Gastrocnemius medialis (tissue), 4 donors: ENCODE measurements at regions not wholly inside any gene's neighbourhood (a gene's known extent, or its start where the extent isn't known, plus 50 kb on each side); places are given as distances from the start of the nearest gene placed in this dataset.

Experiments
- CTCF ChIP-seq, 5 experiments: fragments of 450-650 bp in 3 of 5; fragments of 200-600 bp in 2 of 5; sonication (generic) in 2 of 5; IDR thresholded peaks in 4 of 5; conservative IDR thresholded peaks in 1 of 5; 1 replicate in 4 of 5; 2 replicates in 1 of 5; pipeline ENCODE4 v1.5.1; 2016 to 2019; ENCODE audit warnings: antibody characterized with exemption in 5 of 5, mild to moderate bottlenecking in 3 of 5, moderate library complexity in 3 of 5
- POLR2A ChIP-seq, 2 donors: fragments of 450-650 bp; IDR thresholded peaks; one replicate each; pipeline ENCODE4 v1.6.1; 2017; ENCODE audit warnings: antibody characterized with exemption in 2 of 2, mild to moderate bottlenecking in 2 of 2, moderate library complexity in 2 of 2

DNA sequence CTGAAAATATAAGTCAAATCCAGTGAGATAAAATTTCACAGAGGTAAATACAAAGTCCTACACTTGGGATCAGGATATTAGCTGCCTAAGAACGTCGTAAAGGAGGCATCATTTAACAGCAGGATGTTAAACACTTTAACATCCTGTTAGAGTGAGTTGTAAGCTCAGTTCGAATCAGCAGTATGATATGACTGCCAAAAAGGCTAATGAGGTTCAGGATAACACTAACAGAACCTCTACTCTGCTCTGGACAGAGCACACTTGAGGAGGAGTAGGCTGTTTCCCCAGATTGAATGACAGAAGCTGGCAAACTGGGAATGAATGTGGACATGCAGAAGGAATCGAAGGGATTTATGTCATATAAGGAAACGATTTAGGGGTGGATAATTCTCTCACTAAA is 227.1 kb upstream of the CD96 start:
- TF ChIP-seq CTCF (IDR thresholded peaks at IDR 0.05 in 4 of 5, conservative IDR thresholded peaks at IDR 0.05 in 1 of 5) = no peak
- no peak for TF ChIP-seq POLR2A (IDR thresholded peaks at IDR 0.05)
